Hematopoietic multipotent progenitor cell treated with erythropoietin and hydrocortisone succinate and interleukin-3 and kit ligand, for 15 days (in vitro differentiated cells): ENCODE measurements at regions not wholly inside any gene's neighbourhood (a gene's known extent, or its start where the extent isn't known, plus 50 kb on each side); places are given as distances from the start of the nearest gene placed in this dataset.

ENCODE experiments used
- DNase-seq: peaks from one replicate; pipeline ENCODE4 v3.0.0-alpha.2; 2015; ENCODE audit warnings: low spot score

- DNase-seq = no peak
Observed at GRCh38 chr10:4527281-4527970, 298.6 kb upstream of the AKR1E2 start.

DNA sequence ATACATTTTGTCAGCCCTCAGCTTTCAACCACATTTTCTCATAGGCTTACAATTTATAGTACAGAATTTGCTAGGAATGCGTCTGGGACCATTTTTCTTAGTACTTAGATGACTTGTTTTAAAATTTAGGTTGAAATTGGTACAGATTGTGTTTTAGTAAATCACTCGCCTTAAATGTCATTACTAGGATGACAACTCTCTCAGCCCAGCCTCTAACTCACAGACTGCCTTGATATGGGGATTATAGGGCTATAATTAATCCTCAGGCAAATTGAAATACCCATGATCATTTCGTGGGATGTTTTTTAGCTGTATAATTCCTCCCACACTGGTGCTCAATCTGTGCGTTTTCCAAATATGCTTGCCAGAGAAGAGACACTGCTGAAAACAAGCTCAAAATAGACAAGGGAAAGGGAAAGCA is 299.7 kb upstream of the AKR1E2 start:
- DNase-seq = no peak

DNA sequence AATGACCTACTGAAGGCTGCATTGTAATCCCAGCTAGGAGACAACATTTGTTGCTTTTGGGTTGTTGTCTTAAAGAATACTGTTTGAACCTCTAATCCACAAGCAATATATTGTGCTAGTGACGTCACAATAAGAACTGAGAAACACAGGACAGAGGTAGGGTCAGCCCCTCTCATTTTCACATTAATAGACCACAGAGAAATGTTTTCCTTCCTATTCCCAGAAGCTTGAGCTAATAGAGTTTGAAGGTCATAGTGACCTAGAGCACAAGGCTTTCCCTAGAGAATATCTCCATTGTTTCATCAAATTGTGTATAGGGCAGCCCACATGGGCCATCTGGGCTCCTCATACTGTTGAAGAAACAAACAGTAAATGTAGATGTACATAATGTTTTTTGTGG is 300.9 kb upstream of the AKR1E2 start:
- no peak for DNase-seq

DNA sequence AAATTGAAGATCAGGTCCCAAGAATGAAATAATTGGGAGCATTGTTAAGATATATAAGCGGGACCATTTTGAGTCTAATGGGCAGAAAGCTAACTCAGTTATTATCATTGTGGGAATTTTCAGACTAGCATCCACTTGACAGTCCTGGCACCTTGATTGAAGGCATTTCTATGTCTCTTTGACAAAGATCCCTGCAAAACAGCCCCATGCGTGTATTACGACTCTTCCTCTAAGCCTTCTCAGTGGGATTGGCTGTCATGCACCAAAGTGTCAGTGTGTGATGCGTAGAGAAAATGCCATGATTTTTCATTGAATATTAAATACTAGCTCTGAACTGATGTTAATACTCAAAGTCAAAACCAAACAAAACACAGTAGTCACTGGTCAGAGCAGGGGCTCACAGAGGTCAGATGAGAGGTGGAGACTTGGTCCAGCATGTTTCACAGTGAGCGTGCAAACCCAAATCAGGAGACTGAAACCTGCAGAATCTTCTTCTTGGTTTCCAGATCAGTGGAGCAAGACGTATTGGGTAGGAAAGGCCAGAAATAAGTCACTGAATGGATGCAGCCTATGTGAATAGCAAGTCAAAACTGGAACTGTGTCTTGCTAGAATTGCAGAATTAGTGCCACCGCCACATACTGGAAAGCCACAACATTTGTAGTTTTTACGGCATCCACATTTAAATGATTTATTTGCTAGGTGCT is 303.6 kb upstream of the AKR1E2 start:
- no peak for DNase-seq

DNA sequence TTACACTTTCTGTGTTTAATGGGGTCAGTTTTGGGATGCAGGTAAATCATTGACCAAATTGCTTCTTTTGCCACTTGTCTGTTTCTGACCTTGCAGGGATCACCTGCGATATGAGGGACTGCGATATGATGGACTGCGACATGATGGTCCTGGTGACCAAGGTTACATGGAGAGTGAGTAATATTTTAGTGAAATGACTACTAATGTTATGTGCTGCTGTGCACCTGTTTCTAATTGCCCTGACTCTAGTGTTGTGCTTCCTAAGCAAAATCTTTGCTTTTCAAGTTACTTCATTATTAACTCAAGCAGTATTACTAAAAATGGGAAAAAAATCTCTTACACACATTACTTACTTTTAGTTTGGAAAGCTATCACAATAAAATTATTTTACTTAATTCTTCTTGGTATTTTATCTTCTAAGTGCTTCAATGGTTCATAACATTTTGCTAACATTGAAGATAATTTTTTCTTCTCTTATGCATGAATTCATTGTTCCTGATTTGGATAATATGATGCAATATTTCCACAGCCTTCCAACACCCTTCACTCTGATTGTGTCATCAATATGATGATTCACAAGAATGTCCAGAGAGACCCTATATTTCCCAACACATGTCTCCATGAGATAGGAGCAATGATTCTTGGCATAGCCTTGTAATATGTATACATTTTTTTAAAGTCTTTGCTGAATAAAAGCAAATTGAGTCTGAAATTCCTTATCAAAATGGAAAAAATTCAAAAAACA is 306.2 kb upstream of the AKR1E2 start:
- no peak for DNase-seq

DNA sequence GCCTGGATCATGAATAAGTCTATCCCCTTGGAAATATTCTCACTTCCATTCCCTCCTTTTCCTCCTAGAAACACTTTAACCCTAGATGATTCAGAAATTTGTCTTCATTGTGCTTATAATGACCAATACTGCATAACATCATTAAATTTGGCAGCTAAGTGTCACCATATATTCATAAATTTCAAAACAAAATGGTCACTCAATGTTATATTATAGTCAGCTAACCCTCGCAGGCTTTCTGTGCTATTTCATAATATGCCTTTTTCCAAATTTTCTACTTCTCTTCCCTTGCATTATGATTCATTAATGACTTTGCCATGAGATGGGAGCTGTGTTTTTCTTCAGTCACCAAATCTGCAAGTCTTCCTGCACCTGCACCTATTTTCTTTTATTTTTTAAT is 308.3 kb upstream of the AKR1E2 start:
- no peak for DNase-seq

- DNase-seq = no peak
Observed at GRCh38 chr10:4515721-4516120, 310.3 kb upstream of the AKR1E2 start.

DNA sequence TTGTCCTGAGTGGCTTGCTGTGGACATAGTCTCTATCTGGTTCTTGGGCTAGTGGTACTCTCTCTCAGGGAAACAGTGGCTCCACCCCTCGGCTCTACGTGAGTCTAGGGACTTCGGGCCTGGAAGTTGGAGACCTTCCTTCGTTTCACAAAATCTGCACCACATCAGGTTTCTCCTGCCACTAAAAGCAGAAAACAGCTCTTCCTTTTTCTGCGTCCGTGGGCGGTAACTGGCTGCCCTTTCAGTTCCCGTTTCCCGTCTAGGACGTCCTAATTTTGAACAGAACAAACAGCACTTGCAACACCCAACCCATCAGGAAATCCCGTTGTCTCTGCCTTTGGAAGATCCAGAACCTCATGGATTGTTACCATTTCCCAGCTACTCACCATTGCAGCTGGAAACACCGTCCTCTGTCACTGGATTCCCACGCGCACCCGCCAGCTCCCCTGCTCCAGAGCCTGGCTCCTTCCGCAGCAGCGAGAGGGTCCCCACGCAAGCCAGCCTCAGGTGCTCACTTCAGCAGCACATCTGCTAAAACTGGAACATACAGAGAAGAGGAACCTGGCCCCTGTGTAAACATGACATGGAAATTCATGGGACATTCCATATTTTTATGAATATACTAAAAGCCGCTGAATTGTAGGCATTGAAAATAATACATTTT is 311.4 kb upstream of the AKR1E2 start:
- no peak for DNase-seq

DNA sequence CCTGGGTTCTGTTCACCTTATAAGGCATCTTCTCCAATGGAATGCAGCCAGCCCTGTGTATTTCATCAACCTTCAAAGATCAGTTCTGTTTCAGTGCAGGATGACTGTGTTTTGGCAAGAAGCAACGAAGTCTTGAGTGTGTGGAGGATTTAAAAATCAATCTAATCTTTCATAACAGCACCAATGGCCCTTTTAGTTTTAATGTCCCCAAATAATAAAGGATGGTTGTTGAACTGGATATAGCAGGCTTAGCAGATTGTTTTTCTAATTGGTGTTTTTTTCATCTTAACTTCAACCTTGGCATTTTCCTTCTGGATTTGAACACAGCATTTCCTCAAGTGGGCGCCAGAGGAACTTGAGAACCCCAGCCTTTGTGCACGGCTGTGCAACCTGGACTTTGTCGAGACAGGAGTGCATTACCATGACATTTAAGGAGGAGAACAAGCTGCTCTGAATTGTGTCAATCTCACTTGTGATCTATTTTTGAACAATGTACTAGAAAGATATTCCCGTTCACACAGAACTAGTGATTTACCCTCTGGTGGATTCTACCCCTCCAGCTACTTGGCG is 313.3 kb upstream of the AKR1E2 start:
- no peak for DNase-seq

DNA sequence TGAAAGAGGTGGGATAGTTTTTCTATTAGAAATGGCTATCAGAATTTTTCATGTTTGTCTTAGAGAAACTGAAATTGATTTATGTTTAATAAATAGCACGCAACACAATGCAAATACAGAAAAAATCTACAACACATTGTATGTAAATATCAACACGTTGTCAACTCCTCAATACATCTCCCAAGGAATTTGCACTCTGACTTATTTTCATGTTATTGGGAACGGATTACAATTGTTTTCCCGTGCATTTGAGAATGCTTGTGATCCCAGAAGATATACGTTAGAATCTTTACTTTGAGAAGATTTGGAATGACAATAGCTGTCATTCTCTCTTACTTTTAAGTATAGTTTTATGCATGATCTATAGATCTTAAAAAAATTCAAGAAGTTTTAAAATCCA is 313.8 kb upstream of the AKR1E2 start:
- no peak for DNase-seq

DNA sequence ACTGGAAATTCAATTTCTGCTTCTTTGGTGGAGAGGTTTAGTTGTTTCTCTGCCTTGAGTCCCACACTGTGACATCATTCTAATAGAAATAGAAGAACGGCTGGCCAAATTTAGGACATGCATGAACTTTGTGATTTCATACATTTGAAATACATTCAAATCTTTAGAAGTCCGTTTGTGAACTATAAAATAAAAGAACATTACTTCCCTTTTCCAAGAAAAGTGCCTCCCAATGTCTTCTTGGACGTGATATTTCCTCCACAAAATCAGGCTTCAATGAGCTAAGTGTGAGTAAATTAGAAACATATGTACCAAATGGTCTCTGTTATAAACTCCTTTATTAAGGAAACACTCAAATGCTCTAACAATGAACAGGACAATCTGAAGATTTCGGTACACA is 314.5 kb upstream of the AKR1E2 start:
- no peak for DNase-seq

GRCh38 chr10:4509405-4509804 is 316.6 kb upstream of the AKR1E2 start:
- DNase-seq = no peak

- no peak for DNase-seq
Observed at GRCh38 chr10:4506095-4506494, 319.9 kb upstream of the AKR1E2 start.

- DNase-seq = no peak
Observed at GRCh38 chr10:4504550-4504949, 321.5 kb upstream of the AKR1E2 start.

DNA sequence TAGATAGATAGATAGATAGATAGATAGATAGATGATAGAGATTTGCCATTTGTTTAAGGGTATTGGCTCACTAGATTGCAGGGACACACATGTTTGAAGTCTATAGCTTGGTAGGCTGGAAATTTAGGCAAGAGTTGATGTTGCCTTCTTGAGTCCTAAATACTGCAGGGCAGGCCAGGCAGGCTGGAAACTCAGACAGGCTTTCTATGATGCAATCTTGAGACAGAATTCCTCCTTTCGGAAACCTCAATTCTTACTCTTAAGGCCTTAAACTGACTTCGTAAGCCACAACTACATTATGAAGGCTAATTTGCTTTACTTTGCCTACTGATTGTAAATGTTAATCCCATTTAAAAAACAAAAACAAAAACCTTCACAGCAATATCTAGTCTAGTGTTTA is 322.9 kb upstream of the AKR1E2 start:
- DNase-seq = no peak

DNA sequence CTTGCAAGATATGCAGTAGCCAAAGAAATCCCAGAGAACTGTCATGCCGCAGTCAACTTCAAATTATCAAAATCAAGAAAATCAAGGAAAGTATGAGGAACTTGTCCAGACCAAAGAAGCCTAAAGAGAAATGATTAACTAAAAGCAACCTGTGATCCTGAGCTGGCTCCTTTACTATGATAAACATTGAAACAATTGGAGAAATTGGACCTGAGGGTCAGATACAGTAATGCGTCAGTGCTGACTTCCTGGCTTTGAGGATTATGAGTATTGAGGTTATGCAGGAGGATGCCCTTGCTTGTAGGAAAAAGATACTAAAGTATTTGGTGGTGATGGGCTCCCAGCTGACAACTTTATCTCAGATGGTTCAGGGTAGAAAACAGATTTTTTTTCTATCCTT is 324.7 kb upstream of the AKR1E2 start:
- no peak for DNase-seq

DNA sequence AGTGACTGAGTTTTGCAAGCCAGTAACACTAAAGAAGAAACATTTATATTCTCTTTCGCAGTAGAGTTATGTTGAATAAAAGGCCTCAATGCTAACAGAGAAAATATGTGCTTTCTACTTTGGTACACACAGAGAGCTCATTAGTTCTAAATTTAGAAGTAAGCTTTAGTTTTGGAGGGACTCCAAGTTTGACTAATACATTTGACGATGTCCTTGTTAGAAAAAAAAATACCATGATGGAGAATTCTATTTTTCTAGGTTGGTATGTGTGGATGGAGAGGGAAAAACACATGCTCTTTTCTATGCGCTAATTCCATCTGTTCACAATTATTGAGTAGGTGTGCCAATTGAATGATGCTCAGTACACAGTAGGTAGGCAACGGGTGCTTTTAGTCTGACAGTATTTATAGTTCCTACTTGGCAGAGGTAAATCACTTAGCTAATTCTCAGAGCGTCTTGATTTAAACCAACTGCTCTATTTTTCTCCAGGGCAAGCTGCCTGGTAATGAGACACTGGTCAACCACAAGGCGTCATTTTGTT is 327.2 kb upstream of the AKR1E2 start:
- DNase-seq = no peak

DNA sequence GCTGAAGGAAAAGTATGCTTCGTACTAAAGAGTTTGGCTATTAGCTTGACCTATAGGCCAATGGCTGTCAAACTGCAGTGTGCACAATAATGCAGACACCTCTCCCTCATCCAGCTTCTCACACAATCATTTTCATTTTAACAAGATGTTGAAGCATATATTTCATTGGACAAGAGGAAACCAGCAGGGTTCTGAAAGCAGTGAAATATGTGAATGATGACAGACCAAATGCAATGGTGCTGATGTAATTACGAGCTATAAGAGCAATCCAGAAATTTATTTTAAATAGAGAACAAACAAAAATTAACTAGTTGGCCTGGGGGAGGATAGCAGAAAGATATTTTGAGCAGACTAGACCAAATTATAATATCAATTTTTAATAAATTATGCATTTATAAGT is 331.5 kb upstream of the AKR1E2 start:
- DNase-seq = no peak

GRCh38 chr10:4492202-4492601 is 333.8 kb upstream of the AKR1E2 start:
- DNase-seq = no peak

GRCh38 chr10:4488904-4489303 is 337.1 kb upstream of the AKR1E2 start:
- no peak for DNase-seq

DNA sequence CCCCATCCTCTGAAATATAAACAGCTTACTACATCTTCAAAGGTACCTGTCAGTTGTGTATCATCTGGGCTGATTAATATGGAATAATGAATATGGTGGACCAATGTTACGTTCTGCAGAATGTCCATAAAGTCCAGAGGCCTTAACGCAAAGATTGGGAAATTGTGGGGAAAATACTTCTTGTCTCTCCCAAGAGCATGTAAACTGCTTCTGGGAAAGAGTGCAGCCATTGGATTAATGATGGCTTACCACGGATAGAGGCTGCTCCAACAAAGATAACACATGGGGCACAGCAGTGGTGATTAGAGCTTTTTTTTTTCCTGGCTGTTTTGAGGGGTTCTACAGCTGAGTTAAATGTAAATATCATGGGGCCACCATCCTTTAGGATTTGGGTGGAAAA is 340.4 kb upstream of the AKR1E2 start:
- DNase-seq = no peak

GRCh38 chr10:4483811-4484210 is 342.2 kb upstream of the AKR1E2 start:
- DNase-seq = no peak
